HG02798 (cell line): ENCODE measurements at regions not wholly inside any gene's neighbourhood (a gene's known extent, or its start where the extent isn't known, plus 50 kb on each side); places are given as distances from the start of the nearest gene placed in this dataset.
"Not testable (repeated sequence)": the region's sequence is repeated elsewhere in the genome, so short reads cannot be mapped to it uniquely, and the experiment has no call there.

ENCODE experiments used
- ATAC-seq: cut with Tn5 transposase; IDR thresholded peaks from one replicate; pipeline ENCODE4 v1.9.1; 2021; ENCODE audit warnings: mild to moderate bottlenecking; ENCODE audit not compliant: unreplicated experiment, poor library complexity

DNA sequence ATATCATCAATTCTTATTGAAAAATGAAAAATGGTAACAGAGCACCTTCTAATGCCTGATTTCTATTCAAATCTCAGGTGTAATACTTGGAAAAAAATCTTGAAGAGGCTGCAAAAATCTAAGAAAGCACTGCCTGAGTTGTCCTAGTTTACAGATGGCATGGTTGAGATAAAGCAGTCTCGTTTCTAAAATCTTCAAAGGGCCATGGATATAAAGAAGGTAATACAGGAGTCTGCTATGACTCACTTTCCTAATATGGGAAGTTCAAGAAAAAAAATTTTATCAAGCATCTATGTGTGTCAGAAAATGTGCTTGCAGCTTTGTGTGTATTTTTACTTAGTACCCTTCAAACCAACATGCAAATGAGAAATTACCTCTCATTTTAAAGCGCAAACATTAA lies 163.3 kb downstream of the DMAC1 start:
- ATAC-seq: no peak

DNA sequence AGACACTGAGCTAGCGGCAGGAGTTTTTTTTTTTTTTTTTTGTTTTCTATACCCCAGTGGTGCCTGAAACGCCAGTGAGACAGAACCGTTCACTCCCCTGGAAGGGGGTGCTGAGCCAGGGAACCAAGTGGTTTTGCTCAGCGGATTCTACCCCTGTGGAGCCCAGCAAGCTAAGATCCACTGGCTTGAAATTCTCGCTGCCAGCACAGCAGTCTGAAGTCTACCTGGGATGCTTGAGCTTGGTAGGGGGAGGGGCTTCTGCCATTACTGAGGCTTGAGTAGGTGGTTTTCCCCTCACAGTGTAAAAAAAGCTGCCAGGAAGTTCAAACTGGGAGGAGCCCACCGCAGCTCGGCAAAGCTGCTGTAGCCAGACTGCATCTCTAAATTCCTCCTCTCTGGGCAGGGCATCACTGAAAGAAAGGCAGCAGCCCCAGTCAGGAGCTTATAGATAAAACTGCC lies 173.0 kb downstream of the DMAC1 start:
- not testable (repeated sequence) for ATAC-seq

DNA sequence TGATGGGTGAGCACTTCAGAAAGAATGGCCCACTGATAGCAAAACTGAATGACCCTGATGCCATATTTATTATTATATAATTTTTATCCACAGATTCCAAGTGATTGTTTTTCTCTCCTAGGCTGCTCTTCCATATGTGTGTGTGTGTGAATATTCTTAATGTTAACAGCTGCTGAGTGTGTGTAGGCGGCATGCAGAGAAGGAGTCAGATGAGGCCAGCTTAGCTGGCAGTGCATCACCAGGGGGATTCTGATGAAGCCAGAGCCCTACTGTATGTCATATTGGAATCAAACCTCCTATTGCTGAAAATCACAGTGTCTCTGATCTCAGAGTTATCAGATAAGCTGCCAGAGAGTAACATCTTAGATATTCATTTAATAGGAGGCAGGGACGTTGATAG lies 177.1 kb downstream of the DMAC1 start:
- ATAC-seq: no peak

DNA sequence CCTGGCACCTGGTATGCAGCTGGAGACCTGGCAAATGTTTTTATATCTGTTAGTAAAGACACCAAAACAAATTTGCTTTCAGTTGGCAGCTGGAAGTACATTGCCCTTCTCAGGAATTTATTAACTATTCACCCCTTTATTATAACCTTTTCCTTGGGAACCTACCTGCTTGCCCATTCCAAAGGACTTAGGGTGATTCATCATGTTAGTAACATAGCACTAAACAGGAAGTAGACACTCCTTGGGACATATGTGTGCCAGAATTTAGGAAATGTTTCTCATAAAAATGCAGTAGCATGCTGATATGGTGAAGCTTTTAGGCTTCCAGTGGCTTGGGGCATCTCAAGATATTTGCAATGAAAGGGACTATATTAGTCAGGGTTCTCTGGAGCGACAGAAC lies 184.2 kb downstream of the DMAC1 start:
- no peak for ATAC-seq

DNA sequence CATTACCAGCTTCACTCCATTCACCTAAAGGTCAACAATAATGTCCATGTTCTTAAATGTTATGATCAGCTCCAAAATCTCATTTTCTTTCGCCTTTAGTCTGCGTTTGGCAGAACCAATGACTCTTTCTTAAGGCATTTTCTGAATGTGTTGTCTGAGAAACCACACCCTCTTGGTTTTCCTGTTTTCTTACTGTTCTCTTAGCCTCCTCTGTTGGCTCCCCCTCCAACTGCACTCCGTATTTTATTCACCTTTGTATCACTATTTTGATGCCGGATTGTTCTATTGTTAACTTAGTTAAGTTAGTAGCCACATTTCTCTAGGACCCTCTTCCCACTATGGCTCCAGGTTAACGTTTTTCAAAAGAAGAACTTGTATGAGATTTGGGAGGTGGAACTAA lies 185.6 kb downstream of the DMAC1 start:
- ATAC-seq: no peak

DNA sequence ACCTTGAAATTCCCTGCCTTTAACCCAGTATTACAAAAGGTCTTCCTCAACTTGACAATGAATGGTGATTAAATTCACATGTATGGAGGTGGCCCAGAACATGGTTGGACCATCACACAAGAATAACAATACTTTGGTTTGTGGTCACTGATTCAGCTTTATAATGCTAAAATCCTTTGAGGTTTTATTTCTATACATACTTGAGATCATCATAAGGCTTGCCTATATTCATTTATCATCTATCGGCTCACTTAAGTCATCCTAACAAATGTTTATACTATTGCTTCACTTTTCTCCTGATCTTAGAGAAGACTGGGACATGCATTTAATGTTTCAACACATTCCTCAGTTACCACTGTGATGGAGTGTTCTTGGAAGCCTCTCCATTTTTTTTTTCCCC lies 191.3 kb downstream of the DMAC1 start:
- no peak for ATAC-seq

DNA sequence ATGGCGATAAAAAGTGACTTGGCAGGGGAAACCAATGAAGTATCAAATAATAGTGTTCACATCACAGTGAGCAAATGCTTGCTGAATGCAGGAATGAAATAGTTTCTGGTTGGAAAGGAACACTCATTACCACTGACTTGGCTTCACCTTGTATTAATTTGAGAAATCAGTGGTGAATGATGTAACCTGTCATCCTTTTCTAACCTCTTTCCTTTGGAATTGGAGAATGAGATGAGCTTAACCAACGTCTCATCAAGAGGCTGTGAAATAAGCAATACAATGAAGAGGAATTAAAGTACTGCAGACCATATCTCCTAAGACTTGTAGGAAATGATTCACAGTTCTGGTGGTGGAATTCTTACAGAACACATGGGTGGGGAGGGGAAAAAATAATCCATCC lies 192.2 kb downstream of the DMAC1 start:
- ATAC-seq: no peak

DNA sequence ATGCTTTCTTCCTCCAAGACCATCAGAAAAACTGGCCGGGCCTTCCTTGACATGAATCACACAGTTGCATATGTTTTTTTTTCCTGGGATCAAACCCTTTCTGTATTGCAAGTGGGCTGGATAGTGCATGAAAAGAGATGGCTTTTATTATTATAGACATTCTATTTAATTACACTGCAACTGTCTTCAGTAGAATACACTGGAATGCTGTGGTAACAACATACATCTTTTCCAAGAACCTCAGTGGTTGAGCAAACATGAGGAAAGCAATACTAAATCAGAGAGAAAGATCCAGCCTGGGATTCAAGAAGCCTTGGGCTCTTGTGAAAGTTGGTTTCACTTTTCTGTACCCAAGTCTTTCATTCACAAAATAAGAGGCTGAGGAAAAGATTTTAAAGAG lies 193.0 kb downstream of the DMAC1 start:
- ATAC-seq: no peak

DNA sequence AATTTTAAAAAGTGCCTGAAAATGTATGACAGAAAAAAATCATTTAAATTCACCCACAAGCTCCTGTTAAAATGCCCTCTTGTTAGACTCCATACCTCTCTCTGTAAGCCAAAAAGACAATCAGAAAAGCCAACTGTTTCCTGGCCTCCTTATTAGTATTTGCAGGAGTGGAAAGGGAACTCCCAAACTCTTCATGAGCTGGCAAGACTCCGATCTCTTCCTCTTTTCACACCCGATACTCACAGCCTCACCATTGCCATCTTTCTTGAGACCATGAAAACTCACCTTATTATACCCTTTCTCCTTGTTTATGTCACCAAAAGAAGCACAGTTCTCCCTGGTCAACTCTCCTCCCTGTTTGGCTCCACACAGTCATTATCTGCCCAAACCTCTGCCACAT lies 197.8 kb downstream of the DMAC1 start:
- ATAC-seq: no peak

DNA sequence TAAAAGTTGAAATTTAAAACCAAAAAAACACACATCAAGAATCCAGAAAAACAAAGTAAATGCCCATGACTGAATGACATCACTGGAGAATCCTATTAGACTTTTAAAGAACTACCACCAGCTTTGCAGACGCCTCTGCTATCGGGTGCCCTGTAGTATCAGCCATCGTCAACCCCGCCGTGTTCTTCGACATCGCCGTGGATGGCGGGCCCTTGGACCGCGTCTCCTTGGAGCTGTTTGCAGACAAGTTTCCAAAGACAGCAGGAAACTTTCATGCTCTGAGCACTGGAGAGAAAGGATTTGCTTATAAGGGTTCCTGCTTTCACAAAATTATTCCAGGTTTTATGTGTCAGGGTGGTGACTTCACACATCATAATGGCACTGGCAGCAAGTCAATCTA lies 201.9 kb downstream of the DMAC1 start:
- no peak for ATAC-seq

DNA sequence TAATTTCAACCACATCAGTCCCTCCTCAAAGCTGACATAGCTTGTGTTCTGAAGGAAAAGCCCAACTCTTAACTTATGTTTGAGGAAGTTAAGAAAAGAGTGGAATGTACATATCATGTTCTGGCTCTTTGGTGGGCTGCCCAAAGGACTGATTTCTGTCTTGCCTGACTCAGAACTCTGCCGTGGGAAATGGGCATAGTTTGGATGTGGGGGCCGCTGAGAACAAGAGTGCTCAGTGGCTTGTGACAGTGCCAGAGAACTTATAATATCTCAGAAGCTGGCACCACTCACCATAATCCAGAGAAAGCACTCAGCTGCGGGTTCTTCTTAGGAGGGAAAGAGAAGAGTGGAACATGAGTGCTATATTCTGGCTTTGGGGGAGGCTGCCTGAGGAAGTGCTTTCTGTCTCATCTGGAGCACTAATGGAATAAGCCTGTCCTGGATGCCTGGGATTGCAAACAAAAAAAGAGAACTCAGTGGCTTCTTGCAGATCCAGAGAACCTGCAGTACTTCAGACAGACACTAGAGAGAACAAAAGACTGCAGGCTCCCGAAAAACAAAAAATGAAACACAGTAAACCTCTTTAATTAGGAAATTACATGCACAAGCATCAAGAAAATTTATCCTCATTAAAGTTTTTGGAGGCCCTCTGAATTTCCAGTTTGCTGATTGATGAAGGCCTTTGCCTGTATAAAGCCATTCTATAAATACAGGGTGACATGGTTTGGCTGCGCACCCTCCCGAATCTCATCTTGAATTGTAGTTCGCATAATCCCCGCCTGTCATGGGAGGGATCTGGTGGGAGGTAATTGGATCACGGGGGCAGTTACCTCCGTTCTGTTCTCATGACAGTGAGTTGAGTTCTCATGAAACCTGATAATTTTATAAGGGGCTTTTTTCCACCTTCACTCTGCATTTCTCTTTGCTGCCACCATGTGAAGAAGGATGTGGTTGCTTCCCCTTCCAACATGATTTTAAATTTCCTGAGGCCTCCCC lies 207.0 kb downstream of the DMAC1 start:
- ATAC-seq: no peak

DNA sequence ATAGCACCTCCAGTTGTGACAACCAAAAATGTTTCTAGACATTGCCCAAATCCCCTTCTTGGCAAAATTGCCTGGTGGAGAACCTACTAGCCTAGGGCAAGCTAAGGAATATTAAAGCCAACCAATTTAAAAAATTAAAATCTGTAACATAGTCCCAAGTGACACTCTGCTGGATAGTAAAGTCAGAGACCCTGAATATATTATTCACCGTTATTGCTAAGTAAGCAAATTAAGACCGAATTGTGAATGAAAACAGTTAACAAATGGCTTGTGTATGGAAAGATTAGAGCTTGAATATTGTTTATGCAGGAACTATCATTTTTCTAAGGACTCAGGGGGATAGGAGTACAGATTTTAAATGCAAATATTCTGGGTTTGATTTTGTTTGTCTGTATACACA lies 208.1 kb downstream of the DMAC1 start:
- no peak for ATAC-seq

DNA sequence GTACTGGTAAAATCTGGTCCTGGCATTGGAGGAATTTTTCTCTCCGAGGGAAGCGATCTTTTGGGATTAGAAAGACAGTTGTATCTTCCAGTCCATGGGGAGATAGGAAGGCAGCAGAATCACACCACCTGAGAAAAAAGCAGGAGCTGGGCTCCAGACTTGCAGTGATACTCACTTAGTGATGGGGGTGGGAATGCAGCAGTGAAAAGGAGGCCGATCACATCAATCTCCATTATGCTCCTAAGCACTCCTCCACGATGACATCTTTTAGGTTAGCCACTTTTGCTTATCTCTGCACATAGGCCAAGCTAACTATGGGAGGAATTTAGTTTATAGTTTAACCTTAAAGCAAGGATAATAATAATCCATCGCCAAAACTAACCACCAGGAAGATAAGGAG lies 219.0 kb downstream of the DMAC1 start:
- no peak for ATAC-seq

DNA sequence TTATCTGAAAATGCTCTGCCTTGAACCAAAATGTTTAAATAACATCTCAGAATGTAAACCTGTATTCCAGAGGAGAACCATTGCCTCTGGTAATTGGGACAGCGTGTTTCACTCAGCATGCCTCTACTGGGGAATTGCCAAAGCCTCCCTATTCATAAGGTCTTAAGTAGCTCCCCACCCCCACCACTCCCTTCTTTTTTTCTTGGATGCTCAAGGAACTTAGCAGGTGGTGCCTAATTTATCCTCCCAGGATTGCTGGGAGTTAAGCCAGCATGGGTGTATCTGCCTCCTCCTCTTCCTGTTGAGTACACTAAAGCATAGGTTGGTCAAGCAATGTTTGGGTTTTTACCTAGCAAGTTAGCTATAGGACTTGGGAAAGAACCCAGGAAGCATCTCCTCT lies 220.2 kb downstream of the DMAC1 start:
- ATAC-seq: no peak

DNA sequence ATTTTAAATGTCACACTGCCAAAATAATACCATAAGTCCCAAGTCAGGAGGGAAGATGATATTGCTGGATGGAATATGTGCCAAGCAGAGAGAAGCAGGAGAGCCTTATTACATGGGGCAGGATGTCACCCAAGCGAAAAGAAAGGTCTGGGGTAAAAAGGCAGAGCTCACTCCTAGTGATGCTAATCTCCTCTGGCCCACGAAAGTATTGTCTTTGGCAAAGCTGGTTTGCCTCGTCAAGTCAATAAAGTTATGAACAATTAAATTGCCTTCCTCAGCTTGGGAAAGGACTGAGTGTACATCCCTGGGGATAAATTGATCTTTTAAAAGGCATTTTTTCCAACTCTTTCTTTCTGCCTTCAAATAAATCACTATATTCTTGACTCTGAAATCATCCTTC lies 220.6 kb downstream of the DMAC1 start:
- ATAC-seq: no peak

DNA sequence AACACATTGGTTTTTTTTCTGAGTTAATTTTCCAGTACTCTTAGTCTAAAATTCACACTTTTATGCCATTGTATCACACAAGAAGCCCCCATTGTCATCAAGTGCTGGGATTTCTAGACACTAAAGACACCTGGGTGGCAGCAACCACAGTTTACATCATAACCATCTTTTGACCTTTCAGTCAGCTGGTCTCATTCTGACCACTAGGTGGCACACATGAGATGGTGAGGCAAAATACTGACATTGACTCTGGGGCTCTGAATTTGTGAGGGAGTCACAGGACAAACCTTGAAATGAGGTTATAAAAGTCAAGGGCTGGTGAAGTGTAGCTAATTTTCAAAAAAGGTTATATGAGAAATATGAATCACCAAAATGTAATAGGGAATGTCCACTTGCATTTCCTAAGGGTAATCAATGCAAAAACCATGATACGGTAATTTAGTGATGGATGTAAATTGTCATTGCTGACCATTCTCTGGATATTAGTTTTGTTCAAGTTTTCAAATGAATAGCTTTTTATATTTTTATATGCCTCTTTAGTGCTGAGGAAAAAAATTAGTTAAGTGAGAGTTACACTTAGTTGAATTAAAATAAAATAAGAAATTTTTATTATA lies 229.4 kb downstream of the DMAC1 start:
- ATAC-seq: peak; percentile 94

DNA sequence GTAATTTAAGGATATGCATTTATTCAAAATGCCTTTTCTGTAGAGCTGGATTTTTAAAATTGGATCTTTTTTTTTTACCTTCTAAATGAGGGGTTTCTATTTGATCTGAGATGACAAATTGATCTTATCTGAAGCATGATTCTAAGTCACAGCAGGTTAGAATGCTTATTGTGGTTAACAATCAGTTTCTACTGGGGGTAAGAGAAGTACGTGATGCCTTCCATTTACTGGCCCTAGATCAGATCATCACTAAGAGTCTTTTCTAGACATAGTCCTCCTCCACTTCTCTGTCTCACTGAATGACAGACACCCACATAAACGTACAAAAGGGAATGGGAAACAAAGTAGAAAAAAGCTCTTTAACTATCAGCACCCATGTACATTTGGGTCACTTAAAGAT lies 231.9 kb downstream of the DMAC1 start:
- no peak for ATAC-seq

DNA sequence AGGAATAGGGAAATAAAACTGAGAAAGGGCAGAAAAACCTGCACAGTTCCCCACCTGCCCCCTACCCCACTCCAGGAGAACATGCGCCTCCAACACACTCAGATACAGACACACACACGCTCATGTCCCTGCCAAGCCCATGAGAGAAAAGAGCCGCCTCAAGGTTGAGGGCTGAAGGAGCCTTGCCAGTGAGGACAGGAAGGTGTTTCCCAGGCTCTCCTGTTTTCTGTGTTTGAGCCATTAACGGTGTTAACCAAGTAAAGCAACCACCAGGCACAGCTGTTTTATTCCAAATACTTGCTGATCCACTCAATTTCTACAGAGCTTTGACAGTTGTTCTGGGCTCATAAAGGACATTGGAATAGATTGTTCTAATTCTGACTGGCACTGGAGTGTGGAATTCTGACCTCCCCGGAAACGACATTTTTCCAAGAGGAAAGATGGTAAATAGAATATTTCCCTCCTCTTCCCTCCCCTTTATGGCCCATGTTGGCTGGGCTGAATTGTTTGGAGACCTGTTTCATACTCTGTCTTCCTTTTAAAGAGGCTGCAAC lies 238.0 kb downstream of the DMAC1 start:
- no peak for ATAC-seq

DNA sequence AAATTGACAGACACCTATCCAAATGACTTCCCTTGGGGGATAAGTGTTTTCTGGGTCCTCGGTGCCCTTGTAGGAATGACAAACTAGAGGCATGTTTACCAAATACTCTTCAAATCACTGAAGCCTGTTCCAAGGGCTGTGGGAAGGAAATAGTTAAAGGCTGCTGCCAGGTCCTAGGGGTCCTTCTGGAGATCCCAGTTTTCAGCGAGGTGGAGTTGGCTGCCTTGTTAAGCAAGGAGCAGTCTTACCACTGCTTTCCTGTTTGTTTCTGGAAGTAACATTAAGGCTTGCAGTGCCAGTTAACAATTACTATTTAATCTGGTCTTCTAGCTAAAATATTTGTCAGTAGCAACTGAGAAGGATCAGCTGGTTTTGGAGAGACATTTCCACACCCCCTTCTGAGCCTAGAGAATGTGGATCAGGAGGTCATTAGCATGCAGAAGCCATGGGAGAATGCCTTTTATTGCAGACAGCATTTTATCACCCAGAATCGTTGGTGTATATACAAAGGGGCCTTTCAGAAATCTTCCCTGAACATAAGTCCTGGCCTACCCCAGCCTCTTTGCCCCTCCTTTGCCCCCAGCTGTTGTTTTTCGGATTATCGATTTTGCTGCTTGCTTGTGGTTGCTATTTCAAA lies 238.8 kb downstream of the DMAC1 start:
- ATAC-seq: no peak

DNA sequence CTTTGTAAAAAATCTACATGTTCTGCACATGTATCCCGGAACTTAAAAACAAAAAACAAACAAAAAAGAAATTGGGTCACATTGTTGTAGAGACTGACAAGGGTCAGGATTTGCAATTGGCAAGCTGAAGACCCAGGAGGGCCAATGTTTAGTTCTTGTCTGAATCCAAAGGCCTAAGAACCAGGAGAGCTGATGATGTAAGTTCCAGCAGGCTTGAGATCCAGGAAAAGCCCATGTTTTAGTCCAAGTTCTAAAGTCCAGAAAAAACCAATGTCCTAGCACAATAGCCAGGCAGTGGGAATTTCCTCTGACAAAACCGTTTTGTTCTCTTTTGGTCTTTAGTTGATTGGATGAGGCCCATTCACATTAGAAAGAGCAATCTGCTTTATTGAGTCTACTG lies 244.9 kb downstream of the DMAC1 start:
- no peak for ATAC-seq

DNA sequence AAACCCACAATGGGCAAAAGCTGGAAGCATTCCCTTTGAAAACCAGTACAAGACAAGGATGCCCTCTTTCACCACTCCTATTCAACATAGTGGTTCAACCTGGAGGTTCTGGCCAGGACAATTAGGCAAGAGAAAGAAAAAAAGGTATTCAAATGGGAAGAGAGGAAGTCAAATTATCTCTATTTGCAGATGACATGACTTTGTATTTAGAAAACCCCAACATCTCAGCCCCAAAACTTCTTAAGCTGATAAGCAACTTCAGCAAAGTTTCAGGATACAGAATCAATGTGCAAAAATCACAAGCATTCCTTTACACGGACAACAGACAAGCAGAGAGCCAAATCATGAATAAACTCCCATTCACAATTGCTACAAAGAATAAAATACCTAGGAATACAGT lies 246.9 kb downstream of the DMAC1 start:
- ATAC-seq: not testable (repeated sequence)
